ENCODE measurements at regions not wholly inside any gene's neighbourhood (a gene's known extent, or its start where the extent isn't known, plus 50 kb on each side); places are given as distances from the start of the nearest gene placed in this dataset.
"Not testable (repeated sequence)": the region's sequence is repeated elsewhere in the genome, so short reads cannot be mapped to it uniquely, and the experiment has no call there.

- DNase-seq (ENCODE audit: extremely low read depth in 1 of 2, low read depth in 1 of 2) = no peak
Observed at GRCh38 chr10:23643111-23643780, 204.4 kb downstream of the OTUD1 start.

GRCh38 chr10:23648618-23649017, 209.7 kb downstream of the OTUD1 start:
- no peak for DNase-seq (ENCODE audit: extremely low read depth in 1 of 2, low read depth in 1 of 2)

- no peak for DNase-seq (ENCODE audit: extremely low read depth in 1 of 2, low read depth in 1 of 2)
Observed at GRCh38 chr10:23656735-23657134, 217.9 kb downstream of the OTUD1 start.

- DNase-seq (ENCODE audit: extremely low read depth in 1 of 2, low read depth in 1 of 2) = no peak
Observed at GRCh38 chr10:23657677-23658076, 218.8 kb downstream of the OTUD1 start.

- DNase-seq (ENCODE audit: extremely low read depth in 1 of 2, low read depth in 1 of 2) = not testable (repeated sequence)
Observed at GRCh38 chr10:23671866-23672265, 233.0 kb downstream of the OTUD1 start.

GRCh38 chr10:23675585-23675984, 236.7 kb downstream of the OTUD1 start:
- no peak for DNase-seq (ENCODE audit: extremely low read depth in 1 of 2, low read depth in 1 of 2)

GRCh38 chr10:23676296-23676695, 237.4 kb downstream of the OTUD1 start:
- no peak for DNase-seq (ENCODE audit: extremely low read depth in 1 of 2, low read depth in 1 of 2)

GRCh38 chr10:23686722-23687121, 247.8 kb downstream of the OTUD1 start:
- DNase-seq (ENCODE audit: extremely low read depth in 1 of 2, low read depth in 1 of 2) = no peak

- DNase-seq (ENCODE audit: extremely low read depth in 1 of 2, low read depth in 1 of 2) = no peak
Observed at GRCh38 chr10:23692736-23693135, 253.9 kb downstream of the OTUD1 start.

- no peak for DNase-seq (ENCODE audit: extremely low read depth in 1 of 2, low read depth in 1 of 2)
Observed at GRCh38 chr10:23693501-23693901, 254.6 kb downstream of the OTUD1 start.

GRCh38 chr10:23693925-23694324, 255.1 kb downstream of the OTUD1 start:
- DNase-seq (ENCODE audit: extremely low read depth in 1 of 2, low read depth in 1 of 2) = no peak

- no peak for DNase-seq (ENCODE audit: extremely low read depth in 1 of 2, low read depth in 1 of 2)
Observed at GRCh38 chr10:23694446-23694920, 255.6 kb downstream of the OTUD1 start.

- no peak for DNase-seq (ENCODE audit: extremely low read depth in 1 of 2, low read depth in 1 of 2)
Observed at GRCh38 chr10:23694921-23695824, 256.3 kb downstream of the OTUD1 start.

GRCh38 chr10:23695825-23696420, 257.0 kb downstream of the OTUD1 start:
- DNase-seq (ENCODE audit: extremely low read depth in 1 of 2, low read depth in 1 of 2) = no peak

- DNase-seq (ENCODE audit: extremely low read depth in 1 of 2, low read depth in 1 of 2) = no peak
Observed at GRCh38 chr10:23696476-23696875, 257.6 kb downstream of the OTUD1 start.

- DNase-seq (ENCODE audit: extremely low read depth in 1 of 2, low read depth in 1 of 2) = peak; percentile 9 to 14
Observed at GRCh38 chr10:23702977-23703414, 264.1 kb downstream of the OTUD1 start.

- no peak for DNase-seq (ENCODE audit: extremely low read depth in 1 of 2, low read depth in 1 of 2)
Observed at GRCh38 chr10:23715363-23715762, 276.5 kb downstream of the OTUD1 start.

- DNase-seq (ENCODE audit: extremely low read depth in 1 of 2, low read depth in 1 of 2) = no peak
Observed at GRCh38 chr10:23717913-23718312, 279.0 kb downstream of the OTUD1 start.

- DNase-seq (ENCODE audit: extremely low read depth in 1 of 2, low read depth in 1 of 2) = no peak
Observed at GRCh38 chr10:23718946-23719345, 280.1 kb downstream of the OTUD1 start.

GRCh38 chr10:23723796-23724195, 284.9 kb downstream of the OTUD1 start:
- DNase-seq (ENCODE audit: extremely low read depth in 1 of 2, low read depth in 1 of 2) = no peak

GRCh38 chr10:23725548-23725947, 286.7 kb downstream of the OTUD1 start:
- no peak for DNase-seq (ENCODE audit: extremely low read depth in 1 of 2, low read depth in 1 of 2)

GRCh38 chr10:23742368-23742767, 303.5 kb downstream of the OTUD1 start:
- DNase-seq (ENCODE audit: extremely low read depth in 1 of 2, low read depth in 1 of 2) = no peak
